Nephron progenitor cell (in vitro differentiated cells): ENCODE measurements at regions not wholly inside any gene's neighbourhood (a gene's known extent, or its start where the extent isn't known, plus 50 kb on each side); places are given as distances from the start of the nearest gene placed in this dataset.
A peak's percentile ranks its signal among the peaks of the same experiment; 100 is the strongest.
"Not testable (repeated sequence)": the region's sequence is repeated elsewhere in the genome, so short reads cannot be mapped to it uniquely, and the experiment has no call there.

Experiments
- DNase-seq: peaks from one replicate; pipeline ENCODE4 v3.0.0; 2021
- H3K27ac Mint-ChIP-seq: 2 replicates; pipeline ENCODE4 v1.8.0; 2021; ENCODE audit warnings: mild to moderate bottlenecking, moderate library complexity, mixed read lengths
- H3K27me3 Mint-ChIP-seq: 2 replicates; pipeline ENCODE4 v1.8.0; 2021; ENCODE audit warnings: mild to moderate bottlenecking, low read depth, mixed read lengths; ENCODE audit not compliant: poor library complexity
- H3K36me3 Mint-ChIP-seq: 2 replicates; pipeline ENCODE4 v1.8.0; 2021; ENCODE audit warnings: low read depth, mixed read lengths
- H3K4me1 Mint-ChIP-seq: 2 replicates; pipeline ENCODE4 v1.8.0; 2021; ENCODE audit warnings: mixed read lengths
- H3K4me3 Mint-ChIP-seq: 2 replicates; pipeline ENCODE4 v1.8.0; 2021; ENCODE audit warnings: mild to moderate bottlenecking, moderate library complexity, mixed read lengths
- H3K9me3 Mint-ChIP-seq: 2 replicates; pipeline ENCODE4 v1.8.0; 2021; ENCODE audit warnings: mild to moderate bottlenecking, moderate library complexity, mixed read lengths
- CTCF ChIP-seq: fragments of 200-600 bp; sonication (generic); IDR thresholded peaks from 2 replicates; pipeline ENCODE4 v1.5.0; 2021; ENCODE audit warnings: antibody characterized with exemption

GRCh38 chr22:49514641-49515040 lies 313.0 kb downstream of the BRD1 start:
- Mint-ChIP-seq H3K4me3 (peak overlapping the region; percentile 46), H3K9me3 (peaks cover 20% of the 10 kb centered on the region), H3K36me3 (peaks cover 6% of the 10 kb centered on the region), H3K4me1 (peaks cover 66% of the 10 kb centered on the region), H3K27ac (peak overlapping the region; percentile 69), H3K27me3 (peaks cover 26% of the 10 kb centered on the region)
- no peak for TF ChIP-seq CTCF
- DNase-seq, result no peak

GRCh38 chr22:49514211-49514610 lies 313.5 kb downstream of the BRD1 start:
- Mint-ChIP-seq H3K36me3 (peaks cover 6% of the 10 kb centered on the region), H3K27me3 (peaks cover 26% of the 10 kb centered on the region), H3K9me3 (peaks cover 17% of the 10 kb centered on the region), H3K27ac (peak overlapping the region; percentile 69), H3K4me1 (peaks cover 61% of the 10 kb centered on the region), H3K4me3 (no peak overlapping the region)
- TF ChIP-seq CTCF, result no peak
- DNase-seq, result no peak

GRCh38 chr22:49513358-49513851 lies 314.3 kb downstream of the BRD1 start:
- H3K27me3 Mint-ChIP-seq, result peaks cover 26% of the 10 kb centered on the region
- no peak for TF ChIP-seq CTCF
- H3K36me3 Mint-ChIP-seq, result peaks cover 6% of the 10 kb centered on the region
- no peak overlapping the region for H3K4me3 Mint-ChIP-seq
- peaks cover 53% of the 10 kb centered on the region for H3K4me1 Mint-ChIP-seq
- H3K9me3 Mint-ChIP-seq, result peaks cover 17% of the 10 kb centered on the region
- no peak overlapping the region for H3K27ac Mint-ChIP-seq
- no peak for DNase-seq

GRCh38 chr22:49512487-49513165 lies 315.0 kb downstream of the BRD1 start:
- peaks cover 17% of the 10 kb centered on the region for H3K9me3 Mint-ChIP-seq
- H3K27me3 Mint-ChIP-seq, result peaks cover 26% of the 10 kb centered on the region
- no peak for TF ChIP-seq CTCF

GRCh38 chr22:49511393-49512189 lies 316.1 kb downstream of the BRD1 start:
- not testable (repeated sequence) for DNase-seq, H3K27ac Mint-ChIP-seq, H3K4me3 Mint-ChIP-seq, H3K36me3 Mint-ChIP-seq
- Mint-ChIP-seq H3K27me3 (peaks cover 26% of the 10 kb centered on the region), H3K9me3 (peaks cover 17% of the 10 kb centered on the region), H3K4me1 (peaks cover 35% of the 10 kb centered on the region)

More at GRCh38 chr22:49512487-49513165, 315.0 kb downstream of the BRD1 start:
- Mint-ChIP-seq H3K27ac (no peak overlapping the region), H3K36me3 (peaks cover 6% of the 10 kb centered on the region), H3K4me1 (peaks cover 46% of the 10 kb centered on the region), H3K4me3 (no peak overlapping the region)
- no peak for DNase-seq

- DNase-seq, result no peak
- H3K27ac Mint-ChIP-seq, result no peak overlapping the region
- H3K27me3 Mint-ChIP-seq, result peaks cover 32% of the 10 kb centered on the region
- no peak overlapping the region for H3K4me3 Mint-ChIP-seq
- peaks cover 17% of the 10 kb centered on the region for H3K9me3 Mint-ChIP-seq
- H3K4me1 Mint-ChIP-seq, result peaks cover 26% of the 10 kb centered on the region
- no peak for TF ChIP-seq CTCF
- H3K36me3 Mint-ChIP-seq, result peaks cover 6% of the 10 kb centered on the region
Observed at GRCh38 chr22:49510718-49511117, 317.0 kb downstream of the BRD1 start.
